ENCODE measurements at regions not wholly inside any gene's neighbourhood (a gene's known extent, or its start where the extent isn't known, plus 50 kb on each side); places are given as distances from the start of the nearest gene placed in this dataset.

- no peak for TF ChIP-seq ZNF281 (CRISPR knock-in tag; IDR thresholded peaks at IDR 0.05)
- TF ChIP-seq ATF6 (CRISPR knock-in tag; IDR thresholded peaks at IDR 0.05), result no peak
- TF ChIP-seq, protein P1, sequence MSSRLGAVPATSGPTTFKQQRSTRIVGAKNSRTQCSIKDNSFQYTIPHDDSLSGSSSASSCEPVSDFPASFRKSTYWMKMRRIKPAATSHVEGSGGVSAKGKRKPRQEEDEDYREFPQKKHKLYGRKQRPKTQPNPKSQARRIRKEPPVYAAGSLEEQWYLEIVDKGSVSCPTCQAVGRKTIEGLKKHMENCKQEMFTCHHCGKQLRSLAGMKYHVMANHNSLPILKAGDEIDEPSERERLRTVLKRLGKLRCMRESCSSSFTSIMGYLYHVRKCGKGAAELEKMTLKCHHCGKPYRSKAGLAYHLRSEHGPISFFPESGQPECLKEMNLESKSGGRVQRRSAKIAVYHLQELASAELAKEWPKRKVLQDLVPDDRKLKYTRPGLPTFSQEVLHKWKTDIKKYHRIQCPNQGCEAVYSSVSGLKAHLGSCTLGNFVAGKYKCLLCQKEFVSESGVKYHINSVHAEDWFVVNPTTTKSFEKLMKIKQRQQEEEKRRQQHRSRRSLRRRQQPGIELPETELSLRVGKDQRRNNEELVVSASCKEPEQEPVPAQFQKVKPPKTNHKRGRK (CRISPR knock-in tag; IDR thresholded peaks at IDR 0.05; ENCODE audit: borderline replicate concordance), result no peak
- no peak for TF ChIP-seq ATF1 (CRISPR knock-in tag; IDR thresholded peaks at IDR 0.05)
- no peak for TF ChIP-seq MYBL2 (CRISPR knock-in tag; IDR thresholded peaks at IDR 0.05)
Measured at GRCh38 chr2:194455358-194455757, 1201.7 kb upstream of the SLC39A10 start (continued).

GRCh38 chr2:194452504-194452903, 1204.5 kb upstream of the SLC39A10 start:
- DNase-seq (ENCODE audit: low spot score), result no peak
- POLR2A ChIA-PET, result no interaction called here
- Mint-ChIP-seq H3K27me3 (ENCODE audit: low read depth) (no peaks in the 10 kb centered on the region), H3K4me1 (no peaks in the 10 kb centered on the region), H3K9me3 (peaks cover 4% of the 10 kb centered on the region; the same call in 1 of the 2 replicates), H3K36me3 (no peaks in the 10 kb centered on the region), H3K27ac (no peak overlapping the region), H3K4me3 (no peak overlapping the region)
- no peak for ATAC-seq
- CTCF ChIA-PET, result no interaction called here
- TF ChIP-seq CDX4 (CRISPR knock-in tag; IDR thresholded peaks at IDR 0.05; ENCODE audit: borderline replicate concordance) (no peak), GTF2I (CRISPR knock-in tag; conservative IDR thresholded peaks at IDR 0.05) (no peak), JUN (CRISPR knock-in tag; IDR thresholded peaks at IDR 0.05) (no peak), GABPB1 (CRISPR knock-in tag; IDR thresholded peaks at IDR 0.05) (no peak), ETV6 (CRISPR knock-in tag; IDR thresholded peaks at IDR 0.05) (no peak), FOXK1 (CRISPR knock-in tag; IDR thresholded peaks at IDR 0.05) (no peak), ZNF219 (CRISPR knock-in tag; IDR thresholded peaks at IDR 0.05; ENCODE audit: borderline replicate concordance) (no peak), ZNF532 (CRISPR knock-in tag; IDR thresholded peaks at IDR 0.05; ENCODE audit: borderline replicate concordance) (no peak), RORB (CRISPR knock-in tag; IDR thresholded peaks at IDR 0.05) (no peak), SMAD4 (CRISPR knock-in tag; IDR thresholded peaks at IDR 0.05) (no peak)
- TF ChIP-seq, protein P2, sequence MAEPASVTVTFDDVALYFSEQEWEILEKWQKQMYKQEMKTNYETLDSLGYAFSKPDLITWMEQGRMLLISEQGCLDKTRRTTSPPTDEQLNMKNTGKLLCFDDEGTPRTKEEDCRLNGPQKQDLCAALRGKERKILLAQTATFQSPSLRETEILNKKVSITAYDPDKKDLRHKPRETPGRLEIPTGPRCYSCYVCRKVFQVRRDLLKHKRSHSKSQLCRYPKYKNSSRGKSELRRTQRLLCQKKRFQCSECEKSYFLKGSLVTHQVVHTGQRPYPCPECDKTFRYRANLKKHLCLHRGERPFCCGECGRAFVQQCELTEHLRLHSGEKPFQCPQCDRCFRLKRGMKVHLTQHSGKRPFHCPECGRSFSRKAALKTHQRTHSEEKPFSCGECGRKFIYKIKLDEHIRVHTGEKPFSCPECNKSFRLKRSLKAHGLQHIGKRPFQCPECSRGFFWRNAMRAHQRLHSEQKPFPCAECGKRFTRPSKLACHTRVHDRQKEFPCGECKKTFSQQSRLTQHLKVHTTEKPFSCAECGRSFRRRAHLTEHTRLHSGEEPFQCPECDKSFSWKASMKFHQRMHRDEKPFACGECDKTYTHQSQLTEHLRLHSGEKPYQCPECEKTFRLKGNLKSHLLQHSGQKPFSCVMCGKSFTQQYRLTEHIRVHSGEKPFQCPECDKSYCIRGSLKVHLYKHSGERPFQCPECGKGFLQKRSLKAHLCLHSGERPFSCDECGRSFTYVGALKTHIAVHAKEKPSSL (CRISPR knock-in tag; conservative IDR thresholded peaks at IDR 0.05), result no peak
- TF ChIP-seq, protein P3, sequence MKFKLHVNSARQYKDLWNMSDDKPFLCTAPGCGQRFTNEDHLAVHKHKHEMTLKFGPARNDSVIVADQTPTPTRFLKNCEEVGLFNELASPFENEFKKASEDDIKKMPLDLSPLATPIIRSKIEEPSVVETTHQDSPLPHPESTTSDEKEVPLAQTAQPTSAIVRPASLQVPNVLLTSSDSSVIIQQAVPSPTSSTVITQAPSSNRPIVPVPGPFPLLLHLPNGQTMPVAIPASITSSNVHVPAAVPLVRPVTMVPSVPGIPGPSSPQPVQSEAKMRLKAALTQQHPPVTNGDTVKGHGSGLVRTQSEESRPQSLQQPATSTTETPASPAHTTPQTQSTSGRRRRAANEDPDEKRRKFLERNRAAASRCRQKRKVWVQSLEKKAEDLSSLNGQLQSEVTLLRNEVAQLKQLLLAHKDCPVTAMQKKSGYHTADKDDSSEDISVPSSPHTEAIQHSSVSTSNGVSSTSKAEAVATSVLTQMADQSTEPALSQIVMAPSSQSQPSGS (CRISPR knock-in tag; IDR thresholded peaks at IDR 0.05; ENCODE audit: borderline replicate concordance, low read depth), result no peak

Data from WTC11 (cell line).